ENCODE measurements at regions not wholly inside any gene's neighbourhood (a gene's known extent, or its start where the extent isn't known, plus 50 kb on each side); places are given as distances from the start of the nearest gene placed in this dataset.
"Not testable (repeated sequence)": the region's sequence is repeated elsewhere in the genome, so short reads cannot be mapped to it uniquely, and the experiment has no call there.

GRCh38 chr12:39699079-39699478 is 79.5 kb upstream of the ABCD2 start:
- not testable (repeated sequence) for H3K27ac Mint-ChIP-seq; H3K4me3 Mint-ChIP-seq; H3K4me1 Mint-ChIP-seq (ENCODE audit: low read depth); H3K27me3 Mint-ChIP-seq; H3K9me3 Mint-ChIP-seq; H3K36me3 Mint-ChIP-seq (ENCODE audit: low read depth)
- intact Hi-C loops (cut with micrococcal nuclease), result loop anchor here (10.0 kb wide), 1 partner anchor 384 kb away; no protein-coding TSS in a partner anchor

GRCh38 chr12:39697108-39697507 is 77.5 kb upstream of the ABCD2 start:
- Mint-ChIP-seq H3K4me1 (ENCODE audit: low read depth) (no peaks in the 10 kb centered on the region), H3K9me3 (no peaks in the 10 kb centered on the region), H3K27ac (no peak overlapping the region), H3K36me3 (ENCODE audit: low read depth) (no peaks in the 10 kb centered on the region), H3K27me3 (no peaks in the 10 kb centered on the region), H3K4me3 (no peak overlapping the region)
- intact Hi-C loops (cut with micrococcal nuclease), result loop anchor here (10.0 kb wide), 1 partner anchor 382 kb away; no protein-coding TSS in a partner anchor

GRCh38 chr12:39692258-39692853 is 72.8 kb upstream of the ABCD2 start:
- no peaks in the 10 kb centered on the region for H3K36me3 Mint-ChIP-seq (ENCODE audit: low read depth)
- no peak overlapping the region for H3K4me3 Mint-ChIP-seq
- H3K27me3 Mint-ChIP-seq, result no peaks in the 10 kb centered on the region
- H3K4me1 Mint-ChIP-seq (ENCODE audit: low read depth), result no peaks in the 10 kb centered on the region
- H3K9me3 Mint-ChIP-seq, result no peaks in the 10 kb centered on the region
- intact Hi-C loops (cut with micrococcal nuclease), result loop anchor here (10.0 kb wide), 1 partner anchor 378 kb away; no protein-coding TSS in a partner anchor
- H3K27ac Mint-ChIP-seq, result no peak overlapping the region

- intact Hi-C loops (cut with micrococcal nuclease), result no loop called here
- Mint-ChIP-seq H3K27me3 (no peaks in the 10 kb centered on the region), H3K4me1 (ENCODE audit: low read depth) (no peaks in the 10 kb centered on the region), H3K4me3 (no peak overlapping the region), H3K27ac (no peak overlapping the region), H3K9me3 (no peaks in the 10 kb centered on the region), H3K36me3 (ENCODE audit: low read depth) (no peaks in the 10 kb centered on the region)
Observed at GRCh38 chr12:39685854-39686657, 66.5 kb upstream of the ABCD2 start.

- Mint-ChIP-seq H3K27me3 (no peaks in the 10 kb centered on the region), H3K9me3 (peaks cover 9% of the 10 kb centered on the region), H3K36me3 (ENCODE audit: low read depth) (no peaks in the 10 kb centered on the region), H3K4me3 (no peak overlapping the region), H3K4me1 (ENCODE audit: low read depth) (no peaks in the 10 kb centered on the region), H3K27ac (no peak overlapping the region)
- intact Hi-C loops (cut with micrococcal nuclease), result no loop called here
Observed at GRCh38 chr12:39682689-39683477, 63.3 kb upstream of the ABCD2 start.

- Mint-ChIP-seq H3K36me3 (ENCODE audit: low read depth) (no peaks in the 10 kb centered on the region), H3K9me3 (peaks cover 33% of the 10 kb centered on the region), H3K4me1 (ENCODE audit: low read depth) (no peaks in the 10 kb centered on the region), H3K4me3 (no peak overlapping the region), H3K27ac (no peak overlapping the region), H3K27me3 (no peaks in the 10 kb centered on the region)
- intact Hi-C loops (cut with micrococcal nuclease), result no loop called here
Observed at GRCh38 chr12:39675263-39675662, 55.7 kb upstream of the ABCD2 start.

GRCh38 chr12:39672976-39673375 is 53.4 kb upstream of the ABCD2 start:
- Mint-ChIP-seq H3K4me1 (ENCODE audit: low read depth) (no peaks in the 10 kb centered on the region), H3K27ac (no peak overlapping the region), H3K27me3 (no peaks in the 10 kb centered on the region), H3K4me3 (no peak overlapping the region), H3K9me3 (peaks cover 44% of the 10 kb centered on the region), H3K36me3 (ENCODE audit: low read depth) (no peaks in the 10 kb centered on the region)
- intact Hi-C loops (cut with micrococcal nuclease), result no loop called here

GRCh38 chr12:39671898-39672875 is 52.6 kb upstream of the ABCD2 start:
- H3K27me3 Mint-ChIP-seq, result no peaks in the 10 kb centered on the region
- H3K4me1 Mint-ChIP-seq (ENCODE audit: low read depth), result no peaks in the 10 kb centered on the region
- H3K9me3 Mint-ChIP-seq, result peaks cover 44% of the 10 kb centered on the region
- no peak overlapping the region for H3K4me3 Mint-ChIP-seq
- H3K27ac Mint-ChIP-seq, result no peak overlapping the region
- H3K36me3 Mint-ChIP-seq (ENCODE audit: low read depth), result no peaks in the 10 kb centered on the region
- intact Hi-C loops (cut with micrococcal nuclease), result no loop called here

GRCh38 chr12:39669539-39669938 is 49.9 kb upstream of the ABCD2 start:
- H3K9me3 Mint-ChIP-seq, result peaks cover 44% of the 10 kb centered on the region
- H3K27ac Mint-ChIP-seq; H3K27me3 Mint-ChIP-seq; H3K36me3 Mint-ChIP-seq (ENCODE audit: low read depth); intact Hi-C loops (cut with micrococcal nuclease); H3K4me3 Mint-ChIP-seq; H3K4me1 Mint-ChIP-seq (ENCODE audit: low read depth): not testable (repeated sequence)

Data from dendritic cell treated with granulocyte-macrophage colony-stimulating factor and Interleukin-4, amounts not matched to agents 40 ng/mL and 50 ng/mL, for 4 days (primary cell).